GM12873 (cell line): ENCODE measurements at regions not wholly inside any gene's neighbourhood (a gene's known extent, or its start where the extent isn't known, plus 50 kb on each side); places are given as distances from the start of the nearest gene placed in this dataset.

Experiments used
- CTCF ChIP-seq: IDR thresholded peaks from 2 replicates; pipeline ENCODE4 v1.5.1; 2012; ENCODE audit warnings: low read depth, mild to moderate bottlenecking, moderate library complexity, low read length, control low read depth; ENCODE audit not compliant: insufficient read depth; ENCODE audit errors: missing control alignments

GRCh38 chr1:29502225-29502910 is 266.0 kb downstream of the PTPRU start:
- no peak for TF ChIP-seq CTCF

GRCh38 chr1:29501227-29501976 is 265.1 kb downstream of the PTPRU start:
- TF ChIP-seq CTCF, result no peak

GRCh38 chr1:29500651-29501050 is 264.3 kb downstream of the PTPRU start:
- TF ChIP-seq CTCF, result no peak

GRCh38 chr1:29500041-29500440 is 263.7 kb downstream of the PTPRU start:
- no peak for TF ChIP-seq CTCF

GRCh38 chr1:29499104-29499650 is 262.9 kb downstream of the PTPRU start:
- no peak for TF ChIP-seq CTCF

GRCh38 chr1:29498126-29499103 is 262.1 kb downstream of the PTPRU start:
- no peak for TF ChIP-seq CTCF
